Pons (tissue), 1 donor: ENCODE measurements at regions not wholly inside any gene's neighbourhood (a gene's known extent, or its start where the extent isn't known, plus 50 kb on each side); places are given as distances from the start of the nearest gene placed in this dataset.

Experiments used
- DNase-seq: peaks from one replicate; pipeline ENCODE4 v3.0.0-alpha.2; 2016; ENCODE audit warnings: low spot score

DNA sequence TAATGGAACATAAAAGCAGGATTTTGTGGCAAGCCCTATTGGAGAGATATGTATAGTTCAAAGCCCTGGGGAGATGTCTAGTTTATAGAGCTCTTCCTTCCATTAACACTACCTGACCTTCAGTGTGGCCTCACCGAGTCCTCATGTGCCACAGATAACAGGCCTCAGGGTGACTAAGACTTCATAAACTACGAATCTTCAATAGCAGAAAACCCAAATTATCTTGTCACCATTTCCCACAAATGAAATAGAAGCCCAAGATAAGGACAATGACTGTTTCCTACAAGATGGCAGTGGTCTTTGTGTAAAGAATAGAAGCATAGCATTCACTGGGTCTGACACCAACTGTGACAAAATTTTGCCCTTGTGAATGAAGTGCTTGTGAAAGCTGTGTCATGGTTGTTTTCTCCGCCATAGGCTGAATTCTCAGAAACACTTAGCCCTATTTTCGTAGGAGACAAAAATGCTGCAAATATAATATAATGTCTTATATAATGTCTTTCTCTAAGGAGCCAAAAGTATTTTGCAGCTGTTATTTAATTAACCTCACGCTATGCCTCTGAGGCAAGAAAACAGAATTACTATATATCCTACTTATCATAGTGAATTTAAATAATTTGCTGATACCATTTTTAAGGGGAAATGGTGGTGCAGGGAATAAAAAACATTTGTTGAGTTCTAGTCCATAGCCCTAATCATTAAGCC is 136.7 kb upstream of the CWC22 start:
- no peak for DNase-seq

DNA sequence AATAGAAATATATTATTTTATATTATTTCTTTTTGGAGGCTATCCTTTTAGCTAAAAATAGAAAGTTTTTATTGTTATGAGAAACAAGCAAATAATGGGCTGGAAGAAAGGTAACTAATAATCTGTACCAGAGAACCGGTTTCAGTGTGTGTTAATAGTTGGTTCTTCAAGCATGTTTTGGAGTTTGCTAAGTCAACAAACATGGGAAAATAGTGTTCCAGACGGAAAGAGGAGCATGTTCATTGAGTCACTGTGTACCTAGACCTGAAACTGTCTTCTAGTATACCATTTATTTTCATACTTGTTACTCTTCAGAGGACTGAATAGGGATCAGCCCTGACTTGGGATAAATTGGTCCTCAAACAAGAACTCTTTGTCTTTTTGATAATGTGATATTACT is 134.5 kb upstream of the CWC22 start:
- DNase-seq = no peak

DNA sequence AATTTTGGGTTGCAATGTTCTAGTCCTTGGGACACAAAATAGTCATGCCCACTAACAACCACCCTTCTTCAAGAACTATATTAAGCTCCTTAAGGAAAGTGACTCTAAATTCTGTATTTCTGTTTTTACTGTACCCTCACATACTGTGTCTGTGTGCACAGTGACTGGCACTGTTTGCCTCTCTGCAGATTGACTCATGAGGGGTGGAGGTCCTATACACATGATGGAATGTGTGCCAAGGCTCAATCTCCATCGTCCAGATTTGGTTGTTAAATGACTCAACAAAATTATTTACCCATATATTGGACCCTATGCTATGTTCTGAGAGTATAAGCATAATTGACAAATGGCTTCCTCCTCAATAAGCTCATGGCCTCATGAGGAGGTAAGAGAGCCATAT is 126.6 kb upstream of the CWC22 start:
- no peak for DNase-seq

DNA sequence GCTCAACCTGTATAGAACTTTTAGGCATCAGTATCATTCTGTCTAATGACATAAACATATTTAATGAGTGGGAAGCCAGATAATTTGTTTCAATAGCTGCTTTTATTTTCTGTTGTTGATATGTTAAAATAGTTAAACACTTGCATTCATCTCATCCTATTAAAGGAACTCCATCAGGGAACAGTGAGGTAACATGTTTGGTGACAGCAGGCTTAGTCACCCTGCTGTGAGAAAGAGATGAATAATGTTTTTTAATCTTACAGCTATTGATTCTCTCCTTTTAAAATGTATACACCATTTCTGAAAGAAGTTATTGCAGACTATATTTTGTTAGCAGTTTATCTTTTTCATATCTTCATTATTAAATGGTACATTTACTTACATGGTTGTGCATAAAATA is 123.3 kb upstream of the CWC22 start:
- DNase-seq = no peak

DNA sequence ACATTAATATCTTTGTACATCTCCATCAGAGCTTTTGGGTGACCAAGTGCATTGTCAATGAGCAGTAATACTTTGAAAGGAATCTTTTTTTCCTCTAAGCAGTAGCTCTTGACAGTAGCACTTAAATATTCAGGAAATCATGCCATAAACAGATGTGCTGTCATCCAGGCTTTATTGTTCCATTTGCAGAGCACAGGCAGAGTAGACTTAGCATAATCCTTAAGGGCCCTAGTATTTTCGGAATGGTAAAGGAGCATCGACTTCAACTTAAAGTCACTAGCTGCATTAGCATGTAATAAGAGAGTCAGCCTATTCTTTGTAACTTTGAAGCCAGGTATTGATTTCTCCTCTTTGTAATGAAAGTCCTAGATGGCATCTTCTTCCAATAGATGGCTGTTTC is 121.8 kb upstream of the CWC22 start:
- DNase-seq = no peak

DNA sequence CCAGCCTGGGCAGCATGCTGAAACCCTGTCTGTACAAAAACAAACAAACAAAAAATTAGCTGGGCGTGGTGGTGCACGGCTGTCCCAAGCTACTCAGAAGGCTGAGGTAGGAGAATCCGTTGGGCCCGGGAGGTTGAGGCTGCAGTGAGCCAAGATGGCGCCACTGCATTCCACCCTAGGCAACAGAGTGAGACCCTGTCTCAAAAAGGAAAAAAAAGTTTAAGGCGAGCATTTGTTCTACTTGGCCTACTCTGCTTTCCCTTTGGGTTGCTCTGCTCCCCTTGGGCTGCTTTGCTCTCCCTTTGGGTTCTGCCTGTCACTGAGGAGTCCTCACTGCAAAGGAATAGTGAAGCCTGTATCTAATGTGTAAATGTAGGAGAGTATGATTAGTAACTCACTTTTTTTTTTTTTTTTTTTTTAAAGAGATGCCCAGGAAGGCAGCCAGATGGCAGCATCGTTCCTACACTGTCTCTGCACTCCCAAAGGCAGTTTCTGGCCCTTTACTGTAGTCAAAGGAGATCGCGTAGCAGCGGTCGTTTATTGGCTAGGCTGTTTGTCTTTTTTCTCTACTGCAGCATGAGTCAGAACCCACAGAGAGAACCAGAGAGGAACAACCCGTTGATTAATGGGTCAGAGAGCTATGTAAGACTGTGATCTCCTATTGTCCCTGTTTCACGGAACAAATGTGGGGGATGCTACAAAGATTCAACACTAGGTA is 118.3 kb upstream of the CWC22 start:
- peak; percentile 84 for DNase-seq

DNA sequence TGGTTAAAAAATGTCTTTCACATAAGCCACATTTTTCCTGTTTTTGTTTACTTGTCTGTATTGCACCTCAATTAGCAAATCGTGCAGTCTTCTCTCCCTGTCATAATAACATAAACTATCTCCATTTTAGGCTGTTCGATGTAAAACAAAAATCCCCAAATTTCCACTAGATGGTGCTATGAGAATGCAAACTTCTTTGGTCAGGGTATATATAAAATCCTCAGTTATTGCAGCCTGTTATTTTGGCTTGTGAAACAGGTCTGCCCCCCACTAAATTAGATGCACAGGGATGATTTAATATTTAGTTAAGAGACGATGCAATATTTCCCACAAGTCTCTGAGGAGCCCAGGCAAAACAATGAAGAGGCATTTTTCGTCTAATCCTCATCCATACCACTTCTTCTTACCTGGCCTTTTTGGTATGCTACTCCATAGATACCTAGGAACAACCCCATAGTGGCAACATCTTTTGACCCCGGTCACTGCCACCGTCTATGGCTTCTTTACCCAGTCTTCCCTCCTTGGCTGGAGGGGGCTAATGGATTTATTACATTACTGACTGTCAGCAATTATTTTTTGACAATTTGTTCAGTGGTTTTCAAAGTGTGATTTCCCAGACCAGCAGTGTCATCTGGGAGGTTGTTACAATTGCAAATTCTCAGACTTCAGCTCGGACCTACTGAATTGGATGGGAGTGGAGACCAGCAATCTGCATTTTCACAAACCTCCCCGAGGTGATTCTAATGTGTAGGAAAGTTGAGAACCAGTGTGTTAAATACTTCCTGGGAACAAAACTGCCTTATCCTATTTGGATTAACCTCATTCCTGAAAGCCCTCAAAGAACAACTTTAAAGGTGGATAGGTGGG is 117.4 kb upstream of the CWC22 start:
- DNase-seq = peak; percentile 76

DNA sequence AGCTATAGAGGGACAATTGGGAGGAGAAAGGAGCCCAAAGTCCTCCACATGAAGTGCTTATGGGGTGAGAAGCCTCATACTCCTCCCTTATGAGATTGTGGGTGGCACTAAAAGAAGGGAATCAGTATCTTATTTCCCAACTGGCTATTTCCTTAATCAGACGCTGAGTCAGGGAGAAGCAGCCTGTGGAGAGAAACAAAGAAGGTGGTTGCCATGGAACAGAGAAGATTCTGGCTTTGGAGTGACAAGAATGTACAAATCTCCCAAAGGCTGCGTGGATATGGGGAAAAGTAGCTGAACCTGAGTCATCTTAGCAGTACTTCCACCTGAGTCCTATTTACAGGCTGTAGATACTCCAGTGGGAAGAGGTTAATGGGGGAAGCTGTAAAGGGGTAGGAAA is 115.8 kb upstream of the CWC22 start:
- no peak for DNase-seq

DNA sequence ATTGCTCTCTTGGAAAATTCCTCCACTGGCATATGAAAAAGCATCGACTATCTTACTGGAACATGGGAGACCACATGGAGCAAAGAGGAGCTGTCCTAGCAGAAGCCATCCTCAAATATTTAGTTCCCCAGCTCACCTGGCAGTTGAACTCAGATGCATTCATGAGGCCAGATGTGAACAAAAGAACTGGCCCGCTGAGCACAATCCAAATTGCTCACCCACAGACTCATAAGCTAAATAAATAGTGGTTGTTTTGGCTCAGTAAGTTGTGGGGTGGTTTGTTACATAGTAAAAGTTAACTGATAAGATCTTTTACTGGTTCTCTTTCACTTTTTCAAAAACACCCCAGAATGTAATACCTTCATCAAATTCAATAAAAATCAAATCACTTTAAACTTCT is 108.6 kb upstream of the CWC22 start:
- no peak for DNase-seq

DNA sequence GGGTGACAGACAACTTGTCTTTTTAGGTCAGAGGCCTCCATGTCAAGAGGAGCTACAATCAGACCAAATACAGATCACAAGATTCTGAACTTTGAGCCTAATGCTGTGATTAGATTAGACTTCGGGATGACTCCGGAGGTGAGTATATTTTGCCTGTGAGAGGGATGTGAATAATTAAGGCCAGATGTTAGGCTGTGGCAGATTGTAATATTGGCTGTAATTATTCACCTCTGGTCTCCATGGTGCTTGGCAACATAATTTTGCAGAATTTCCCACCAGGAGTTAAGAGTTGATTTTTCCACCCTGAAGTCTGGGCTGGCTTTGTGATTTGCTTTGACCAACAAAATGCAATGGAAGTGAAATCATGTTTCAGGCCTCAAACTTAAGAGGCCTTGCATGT is 108.2 kb upstream of the CWC22 start:
- DNase-seq = no peak

DNA sequence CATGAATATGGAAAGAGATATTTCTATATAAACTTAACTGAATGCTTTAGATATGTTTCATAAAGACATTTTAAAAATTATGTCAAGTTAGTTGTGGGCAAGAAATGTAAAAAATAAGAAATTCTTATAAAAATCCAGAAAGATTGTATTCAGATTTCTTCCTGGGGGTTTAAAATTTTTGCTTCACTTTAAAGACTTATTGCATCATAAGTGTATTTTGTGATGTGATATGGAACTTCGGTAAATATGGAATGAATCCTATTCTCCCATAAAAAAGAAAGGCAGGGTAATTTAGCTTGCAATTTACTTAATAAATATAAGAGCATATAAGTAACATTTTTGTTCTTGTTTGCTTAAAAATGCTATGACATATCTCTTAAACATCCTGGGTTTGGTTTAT is 104.8 kb upstream of the CWC22 start:
- no peak for DNase-seq

DNA sequence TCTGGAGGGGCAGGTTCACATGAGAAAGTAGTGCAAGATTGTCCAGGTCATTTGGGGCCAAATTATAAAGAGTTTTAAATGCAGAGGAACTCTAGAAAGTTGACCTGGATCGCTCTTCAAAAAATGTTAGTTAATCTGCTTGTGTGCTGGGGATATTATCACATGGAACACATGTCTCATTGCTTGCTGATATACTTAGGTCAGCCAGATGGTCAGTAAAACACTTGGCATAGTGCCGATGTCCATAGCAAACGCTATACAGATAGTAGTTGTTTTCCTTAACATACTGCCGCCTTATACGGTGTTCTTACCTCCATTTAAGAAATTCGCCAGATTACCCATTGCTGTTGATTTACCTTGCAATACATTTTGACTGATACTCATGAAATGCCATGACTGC is 103.4 kb upstream of the CWC22 start:
- no peak for DNase-seq

DNA sequence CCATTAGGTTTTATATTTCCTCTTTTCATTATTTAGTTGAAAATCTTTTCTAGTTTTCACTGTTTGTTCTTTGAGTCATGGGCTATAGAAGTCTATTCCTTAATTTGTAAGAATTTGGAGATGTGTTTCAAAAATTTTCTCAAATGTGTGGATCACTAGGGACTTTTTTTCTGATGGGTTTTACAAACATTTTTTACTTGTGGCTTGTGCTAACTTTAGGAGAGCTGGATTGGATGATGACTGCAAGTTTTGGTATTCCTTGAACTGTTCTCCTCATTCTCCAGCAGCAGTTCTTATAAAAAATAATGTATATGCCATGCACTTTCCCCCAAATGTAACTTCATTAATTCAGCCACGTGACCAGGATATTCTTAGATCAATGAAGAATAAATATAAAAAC is 94.7 kb upstream of the CWC22 start:
- no peak for DNase-seq

DNA sequence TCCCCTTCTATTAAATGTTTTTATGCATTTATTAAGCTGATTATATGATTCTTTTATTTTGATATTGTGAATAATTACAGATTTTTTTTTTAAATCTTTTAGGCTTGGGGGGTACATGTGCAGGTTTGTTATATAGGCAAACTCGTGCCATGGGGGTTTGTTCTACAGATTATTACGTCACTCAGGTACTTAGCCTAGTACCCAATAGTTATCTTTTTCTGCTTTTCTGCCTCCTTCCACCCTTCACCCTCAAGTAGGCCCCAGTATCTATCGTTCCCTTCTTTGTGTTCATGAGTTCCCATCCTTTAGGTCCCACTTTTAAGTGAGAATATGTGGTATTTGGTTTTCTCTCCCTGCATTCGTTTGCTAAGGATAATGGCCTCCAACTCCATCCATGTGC is 92.2 kb upstream of the CWC22 start:
- no peak for DNase-seq

DNA sequence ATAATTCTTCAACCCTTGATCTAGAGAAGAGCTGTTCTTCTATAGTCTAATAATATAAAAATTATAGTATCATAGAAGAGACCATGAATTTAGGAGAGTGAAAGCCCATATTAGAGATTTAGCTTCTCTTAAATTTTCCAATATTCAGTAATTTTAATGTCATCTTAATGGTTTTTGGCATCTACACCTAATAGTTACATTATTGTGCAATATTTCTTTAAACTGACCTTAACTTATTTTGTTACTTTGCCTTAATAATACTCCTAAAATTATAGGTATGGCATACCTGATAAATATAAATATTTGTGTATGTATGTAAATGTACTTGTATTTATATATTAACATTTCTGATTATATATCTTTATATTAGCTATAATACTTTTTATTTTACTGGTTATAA is 78.0 kb upstream of the CWC22 start:
- no peak for DNase-seq

DNA sequence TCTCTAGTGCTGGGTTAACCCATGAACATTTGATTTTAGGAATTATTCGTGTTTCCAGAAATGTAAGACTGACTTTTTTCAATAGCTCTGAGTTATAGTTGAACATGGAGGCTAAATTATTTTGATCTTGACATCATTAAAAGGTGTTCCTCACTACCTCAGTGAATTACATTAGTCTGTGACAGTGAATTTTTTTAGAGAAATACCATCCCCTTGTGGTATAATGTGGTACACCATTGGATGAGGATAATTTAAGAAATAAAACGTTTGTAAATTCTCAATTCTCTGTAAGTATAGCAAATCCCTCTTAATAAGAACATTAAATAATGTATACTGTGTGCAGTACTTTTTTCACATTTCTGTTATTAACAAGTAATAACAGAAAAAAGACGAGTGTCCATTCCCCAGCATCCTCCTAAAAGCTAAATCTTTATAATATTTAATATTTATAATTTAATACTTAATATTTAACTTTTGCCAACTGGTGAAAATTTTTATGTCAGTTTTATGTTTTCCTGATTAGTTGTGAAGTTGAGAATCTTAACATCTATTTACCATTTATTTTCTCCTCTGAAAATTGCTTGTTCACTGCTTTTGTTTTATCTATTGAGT is 70.3 kb upstream of the CWC22 start:
- DNase-seq = peak; percentile 5

DNA sequence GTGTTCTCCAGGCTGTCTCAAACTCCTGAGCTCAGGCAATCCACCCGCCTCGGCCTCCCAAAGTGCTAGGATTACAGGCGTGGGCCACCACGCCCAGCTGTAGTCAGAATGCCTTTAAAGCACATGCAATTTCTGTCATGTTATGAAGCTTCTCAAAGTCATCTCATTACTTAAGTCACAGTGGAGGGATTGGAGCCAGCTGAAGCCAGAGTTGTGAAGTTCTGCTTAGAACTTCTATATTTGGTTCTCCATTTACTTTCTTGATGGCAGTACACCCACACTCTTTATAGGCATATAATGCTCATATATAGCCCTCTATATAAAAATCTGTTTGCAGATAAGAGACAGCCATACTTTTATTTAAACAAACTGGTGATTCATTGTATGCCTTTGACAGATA is 68.8 kb upstream of the CWC22 start:
- no peak for DNase-seq

DNA sequence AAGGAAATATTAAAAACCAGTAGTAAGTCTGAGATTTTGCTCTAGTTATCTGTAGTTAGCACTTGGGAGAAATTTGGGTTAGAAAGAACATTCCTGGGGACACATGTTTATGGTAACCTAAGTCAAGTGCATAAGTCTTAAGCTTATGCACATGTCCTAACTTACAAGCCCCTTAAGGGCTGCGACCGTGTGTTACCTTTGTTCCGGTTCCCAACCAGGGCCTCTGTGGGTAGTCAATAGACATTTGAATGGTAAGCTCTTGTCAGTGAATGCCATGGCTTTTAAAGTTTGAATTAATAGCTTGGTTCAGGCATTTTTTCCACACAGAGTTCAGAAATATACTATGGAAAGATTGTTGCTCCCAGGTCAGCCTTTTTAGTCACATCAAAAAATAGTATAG is 64.7 kb upstream of the CWC22 start:
- no peak for DNase-seq

DNA sequence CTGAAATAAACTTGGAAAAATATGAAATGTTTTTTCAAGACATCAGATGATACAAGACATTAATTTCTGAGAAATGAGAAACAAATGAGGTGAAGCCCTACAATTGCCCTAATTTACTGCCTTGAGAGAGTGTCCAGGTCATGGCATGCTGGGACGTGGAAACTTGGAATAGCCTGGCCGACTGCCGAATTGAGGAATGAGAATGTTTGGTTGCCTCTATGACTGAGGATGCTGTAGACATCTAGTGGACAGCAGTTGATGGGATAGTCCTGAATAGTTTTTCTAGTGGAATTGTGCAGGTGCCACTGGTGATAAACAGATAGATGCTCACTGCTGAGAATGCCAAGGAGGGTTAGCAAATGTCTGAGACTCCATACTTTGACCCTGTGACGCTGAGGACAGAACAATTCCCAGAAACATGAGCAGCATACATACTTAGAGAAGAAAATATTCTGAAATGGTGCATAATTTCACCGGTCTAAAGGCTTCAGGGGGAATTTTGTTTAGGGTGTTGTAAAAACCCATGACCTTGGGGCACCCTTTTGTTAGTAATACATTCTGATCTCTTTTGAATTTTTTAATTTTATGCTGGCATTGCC is 56.5 kb upstream of the CWC22 start:
- no peak for DNase-seq

DNA sequence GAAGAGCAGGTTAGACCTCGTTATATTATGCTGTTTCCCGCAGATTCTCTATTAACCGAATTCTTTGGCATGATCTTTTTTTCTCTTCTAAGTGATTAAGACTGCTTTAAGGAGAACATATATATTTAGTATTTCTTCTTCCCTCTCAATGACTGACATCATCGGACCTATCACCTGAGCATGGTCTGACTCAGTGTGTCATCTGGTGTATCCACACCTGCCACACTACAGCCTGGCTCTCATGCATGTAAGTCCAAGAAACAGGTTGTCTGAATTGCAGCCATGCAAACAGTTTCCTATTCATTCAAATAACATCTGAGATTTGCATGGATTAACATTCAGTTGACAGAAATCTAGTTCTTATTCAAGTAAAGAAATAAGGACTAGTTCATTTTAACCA is 55.1 kb upstream of the CWC22 start:
- DNase-seq = no peak

DNA sequence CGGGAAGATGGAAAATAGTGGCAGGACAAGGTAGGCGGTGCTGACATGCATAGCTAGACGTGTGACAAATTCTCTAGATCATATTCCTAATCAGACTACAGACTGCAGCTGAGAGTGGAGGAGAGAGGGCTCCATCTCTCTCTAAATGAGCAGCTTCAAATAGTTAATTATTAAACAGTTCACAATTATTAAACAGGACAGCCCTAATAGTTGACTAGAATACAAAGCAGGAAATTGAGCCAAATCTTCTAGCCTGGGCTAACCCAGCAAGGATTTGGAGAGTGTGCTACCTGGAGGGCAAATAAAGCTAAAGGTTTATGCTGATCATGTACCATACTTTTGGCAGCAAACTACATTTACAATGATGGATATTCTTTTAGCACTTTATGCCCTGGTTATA is 54.4 kb upstream of the CWC22 start:
- no peak for DNase-seq

DNA sequence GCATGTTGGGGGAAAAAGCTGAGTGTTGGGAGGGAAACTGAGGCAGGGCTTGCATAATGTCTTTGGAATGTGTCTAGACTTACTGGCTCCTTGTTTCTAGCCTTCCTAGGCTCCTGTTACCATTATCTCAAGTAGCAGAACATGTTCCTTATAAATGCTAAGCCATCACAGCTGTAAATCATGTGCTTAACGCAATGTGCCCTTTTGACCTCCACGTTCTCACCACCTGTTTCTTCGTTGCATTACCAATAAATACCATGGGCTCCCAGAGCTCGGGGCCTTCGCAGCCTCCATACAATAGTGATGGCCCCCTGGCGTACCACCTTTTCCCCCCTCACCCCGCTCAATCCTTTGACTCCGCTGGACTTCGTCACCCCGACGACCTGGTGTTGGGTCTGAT is 54.0 kb upstream of the CWC22 start:
- no peak for DNase-seq
